IMR-90 (cell line): ENCODE measurements at regions not wholly inside any gene's neighbourhood (a gene's known extent, or its start where the extent isn't known, plus 50 kb on each side); places are given as distances from the start of the nearest gene placed in this dataset.

Source experiments
- ATAC-seq: fragments of 200-7000 bp; cut with Tn5 transposase; 2 replicates; pipeline ENCODE4 v1.9.1; 2020; ENCODE audit warnings: low read depth, mild to moderate bottlenecking, moderate library complexity
- BruUV-seq: library from RNA; stranded (reverse); fragments of 400-500 nt; replicated peaks from 2 replicates; lab custom pipeline; 2021; lab: Mats Ljungman, UMichigan
- CTCF ChIA-PET: fragments of 300-600 bp; formaldehyde crosslinking; extraction: SDS; loops from one replicate; lab custom pipeline; 2021; ENCODE audit warnings: antibody characterized with exemption; lab: Yijun Ruan, JAX
- POLR2A ChIA-PET: fragments of 300-600 bp; sonication (Branson Sonifier 250); formaldehyde crosslinking; loops from one replicate; lab custom pipeline; 2022; ENCODE audit warnings: antibody characterized with exemption; ENCODE audit not compliant: unreplicated experiment; lab: Charles Lee
- DNase-seq: peaks from one replicate; pipeline ENCODE4 v3.0.0; 2013
- H2AFZ ChIP-seq: replicated peaks from 2 replicates; pipeline ENCODE3; 2013; ENCODE audit warnings: low read length, mild to moderate bottlenecking; ENCODE audit not compliant: poor library complexity
- H2AK5ac ChIP-seq: 2 replicates; pipeline ENCODE4 v1.6.1; 2013; ENCODE audit warnings: low read depth, low read length, inconsistent platforms
- H2AK9ac ChIP-seq: replicated peaks from 2 replicates; pipeline ENCODE3; 2013; ENCODE audit warnings: mild to moderate bottlenecking, low read depth, low read length, moderate library complexity; ENCODE audit not compliant: poor library complexity
- H2BK120ac ChIP-seq: 2 replicates; pipeline ENCODE4 v1.6.1; 2013; ENCODE audit warnings: low read depth, low read length, inconsistent platforms
- H2BK15ac ChIP-seq: 3 replicates; pipeline ENCODE4 v1.6.1; 2013; ENCODE audit warnings: low read depth, low read length, inconsistent platforms
- H2BK20ac ChIP-seq: 2 replicates; pipeline ENCODE4 v1.6.1; 2013; ENCODE audit warnings: low read depth, mild to moderate bottlenecking, inconsistent platforms, low read length, moderate library complexity
- H2BK5ac ChIP-seq: 2 replicates; pipeline ENCODE4 v1.6.1; 2013; ENCODE audit warnings: mild to moderate bottlenecking, low read depth, low read length, inconsistent platforms; ENCODE audit not compliant: poor library complexity, severe bottlenecking
- H3K14ac ChIP-seq: replicated peaks from 2 replicates; pipeline ENCODE4 v1.6.1; 2013; ENCODE audit warnings: low read depth, low read length, inconsistent platforms
- H3K18ac ChIP-seq: 2 replicates; pipeline ENCODE4 v1.6.1; 2013; ENCODE audit warnings: low read depth, low read length, control low read depth
- H3K23ac ChIP-seq: 2 replicates; pipeline ENCODE4 v1.6.1; 2013; ENCODE audit warnings: low read depth, low read length, inconsistent platforms
- H3K27ac ChIP-seq: 2 replicates; pipeline ENCODE4 v1.5.1; 2013; ENCODE audit warnings: mild to moderate bottlenecking, control low read depth, low read length; ENCODE audit not compliant: insufficient read depth
- H3K27me3 ChIP-seq: 2 replicates; pipeline ENCODE4 v1.6.1; 2013; ENCODE audit warnings: low read length; ENCODE audit not compliant: control insufficient read depth, insufficient read depth
- H3K36me3 ChIP-seq: 2 replicates; pipeline ENCODE4 v1.6.1; 2013; ENCODE audit warnings: low read length, mixed read lengths; ENCODE audit not compliant: control insufficient read depth, insufficient read depth
- H3K4ac ChIP-seq: 2 replicates; pipeline ENCODE4 v1.6.1; 2013; ENCODE audit warnings: low read depth, low read length, inconsistent platforms
- H3K4me1 ChIP-seq: 2 replicates; pipeline ENCODE4 v1.6.1; 2013; ENCODE audit warnings: low read length, mixed read lengths; ENCODE audit not compliant: control insufficient read depth, insufficient read depth
- H3K4me2 ChIP-seq: 2 replicates; pipeline ENCODE4 v1.6.1; 2013; ENCODE audit warnings: low read depth, mild to moderate bottlenecking, control low read depth, low read length, moderate library complexity
- H3K4me3 ChIP-seq: 2 replicates; pipeline ENCODE4 v1.5.1; 2013; ENCODE audit warnings: low read depth, mild to moderate bottlenecking, control low read depth, low read length, moderate library complexity; ENCODE audit not compliant: insufficient read depth
- H3K56ac ChIP-seq: 2 replicates; pipeline ENCODE4 v1.6.1; 2013; ENCODE audit warnings: low read length, inconsistent platforms; ENCODE audit not compliant: insufficient read depth; ENCODE audit errors: extremely low read depth
- H3K79me1 ChIP-seq, 2 experiments: 2 replicates each; pipeline ENCODE4 v1.6.1; 2013; ENCODE audit warnings: low read length in 2 of 2, inconsistent platforms in 1 of 2, low read depth in 1 of 2
- H3K9ac ChIP-seq: 2 replicates; pipeline ENCODE4 v1.6.1; 2013; ENCODE audit warnings: low read depth, low read length, control low read depth
- H3K9me1 ChIP-seq: 2 replicates; pipeline ENCODE4 v1.6.1; 2013; ENCODE audit warnings: low read length, inconsistent platforms; ENCODE audit not compliant: insufficient read depth
- H3K9me3 ChIP-seq: 2 replicates; pipeline ENCODE4 v1.6.1; 2013; ENCODE audit warnings: low read length; ENCODE audit not compliant: control insufficient read depth, insufficient read depth
- H4K20me1 ChIP-seq: 2 replicates; pipeline ENCODE4 v1.6.1; 2013; ENCODE audit warnings: low read length, inconsistent platforms; ENCODE audit not compliant: insufficient read depth
- H4K5ac ChIP-seq: 2 replicates; pipeline ENCODE4 v1.6.1; 2013; ENCODE audit warnings: mild to moderate bottlenecking, low read depth, low read length, control low read depth
- H4K8ac ChIP-seq, 2 experiments: 2 replicates each; pipeline ENCODE4 v1.6.1; 2013; ENCODE audit warnings: low read depth in 2 of 2, low read length in 2 of 2, control low read depth in 1 of 2, inconsistent platforms in 1 of 2
- H4K91ac ChIP-seq: 2 replicates; pipeline ENCODE4 v1.6.1; 2013; ENCODE audit warnings: low read depth, low read length, inconsistent platforms; ENCODE audit not compliant: insufficient read depth
- BHLHE40 ChIP-seq: fragments of 150-350 bp; IDR thresholded peaks from 2 replicates; pipeline ENCODE4 v1.6.1; 2016; ENCODE audit warnings: mild to moderate bottlenecking, low read depth, low read length
- CHD1 ChIP-seq: IDR thresholded peaks from 2 replicates; pipeline ENCODE4 v1.6.1; 2012; ENCODE audit warnings: low read depth, low read length, improper control_type of control experiment
- ELK1 ChIP-seq: fragments of 150-350 bp; IDR thresholded peaks from 2 replicates; pipeline ENCODE4 v1.6.1; 2016; ENCODE audit warnings: low read depth, mild to moderate bottlenecking, low read length, moderate library complexity, borderline replicate concordance
- MAZ ChIP-seq: IDR thresholded peaks from 2 replicates; pipeline ENCODE4 v1.6.1; 2012; ENCODE audit warnings: low read depth, mild to moderate bottlenecking, low read length, improper control_type of control experiment, moderate library complexity, borderline replicate concordance
- NFE2L2 ChIP-seq: fragments of 150-350 bp; IDR thresholded peaks from 2 replicates; pipeline ENCODE4 v1.6.1; 2016; ENCODE audit warnings: low read depth, mild to moderate bottlenecking, low read length
- whole genome bisulfite sequencing, 2 experiments: methylation state at CpG; one replicate each; pipeline versions ENCODE4 v1.1.5 to v1.1.7; 2013; ENCODE audit warnings: missing lambda C conversion rate in 2 of 2; ENCODE audit not compliant: insufficient read length in 1 of 2; ENCODE audit errors: extremely low coverage in 2 of 2; 5-methylcytosine and 5-hydroxymethylcytosine counted together
- dilution Hi-C: fragments of 300-500 bp; cut with HindIII; formaldehyde crosslinking; loops from one replicate; pipeline ENCODE4 v1.14.3; 2018; ENCODE audit warnings: low sequenced_read_pairs; ENCODE audit not compliant: unreplicated experiment
- in situ Hi-C: fragments of 300-500 bp; cut with MboI; formaldehyde crosslinking; loops from 3 replicates; pipeline ENCODE4 v1.14.3; 2019; ENCODE audit warnings: low sequenced_read_pairs, inconsistent platforms, mixed read lengths
- intact Hi-C: fragments of 100-400 bp; cut with micrococcal nuclease; formaldehyde crosslinking; loops from 2 replicates; pipeline ENCODE4 v1.10.0; 2022

- DNase-seq, result no peak
- intact Hi-C loops, result no loop called here
Measured at GRCh38 chr1:58430421-58431275, 115.9 kb downstream of the OMA1 start.

More at GRCh38 chr1:58430421-58431275, 115.9 kb downstream of the OMA1 start:
- no peak overlapping the region for H2BK5ac ChIP-seq
- ChIA-PET CTCF (no interaction called here), POLR2A (no interaction called here)
- in situ Hi-C loops (no loop called here), dilution Hi-C loops (no loop called here)
- no peak overlapping the region for H3K56ac ChIP-seq
- H3K18ac ChIP-seq, result no peak overlapping the region
- no peak overlapping the region for H3K4ac ChIP-seq
- no peak overlapping the region for H2BK20ac ChIP-seq
- no peak overlapping the region for H3K4me2 ChIP-seq
- H3K27me3 ChIP-seq, result no peaks in the 10 kb centered on the region
- no TSS peak for BruUV-seq
- H3K23ac ChIP-seq, result no peak overlapping the region
- H3K4me3 ChIP-seq, result no peak overlapping the region
- no peak overlapping the region for H3K9ac ChIP-seq
- TF ChIP-seq CHD1, result no peak
- TF ChIP-seq MAZ, result no peak
- TF ChIP-seq ELK1, result no peak
- no peak for TF ChIP-seq NFE2L2
- TF ChIP-seq BHLHE40, result no peak
- 61% methylated on average over 2 of the region's 7 CpGs; no CpG with 5 or more reads in 1 of the 2 experiments for WGBS, 2 experiments
- no peaks in the 10 kb centered on the region for H4K20me1 ChIP-seq
- H3K79me1 ChIP-seq, result no peaks in the 10 kb centered on the region
- no peak overlapping the region for H2AK5ac ChIP-seq
- H3K36me3 ChIP-seq, result no peaks in the 10 kb centered on the region
- H4K91ac ChIP-seq, result no peak overlapping the region
- no peak overlapping the region for H3K27ac ChIP-seq
- H3K14ac ChIP-seq, result no peak overlapping the region
- no peak overlapping the region for H2BK15ac ChIP-seq
- no peak overlapping the region for H2AFZ ChIP-seq
- H2BK120ac ChIP-seq, result no peak overlapping the region
- H4K8ac ChIP-seq, result no peak overlapping the region
- no peak overlapping the region for H2AK9ac ChIP-seq
- H4K5ac ChIP-seq, result no peak overlapping the region
- ATAC-seq, result no peak
- H3K9me3 ChIP-seq, result no peaks in the 10 kb centered on the region
- no peaks in the 10 kb centered on the region for H3K9me1 ChIP-seq
- H3K4me1 ChIP-seq, result peaks cover 6% of the 10 kb centered on the region; the same call in 1 of the 2 replicates
